GM21786 (cell line): ENCODE measurements at regions not wholly inside any gene's neighbourhood (a gene's known extent, or its start where the extent isn't known, plus 50 kb on each side); places are given as distances from the start of the nearest gene placed in this dataset.
"Not testable (repeated sequence)": the region's sequence is repeated elsewhere in the genome, so short reads cannot be mapped to it uniquely, and the experiment has no call there.

ENCODE experiments used
- ATAC-seq: cut with Tn5 transposase; IDR thresholded peaks from one replicate; pipeline ENCODE4 v1.9.1; 2021; ENCODE audit not compliant: unreplicated experiment

- ATAC-seq, result no peak
Measured at GRCh38 chr6:19370831-19371230, 466.3 kb upstream of the ID4 start.

- ATAC-seq, result no peak
Measured at GRCh38 chr6:19375613-19376012, 461.6 kb upstream of the ID4 start.

GRCh38 chr6:19377722-19378121, 459.4 kb upstream of the ID4 start:
- ATAC-seq, result no peak

GRCh38 chr6:19380293-19380692, 456.9 kb upstream of the ID4 start:
- ATAC-seq, result no peak

- no peak for ATAC-seq
Measured at GRCh38 chr6:19382676-19383075, 454.5 kb upstream of the ID4 start.

- no peak for ATAC-seq
Measured at GRCh38 chr6:19391926-19392325, 445.2 kb upstream of the ID4 start.

- no peak for ATAC-seq
Measured at GRCh38 chr6:19394051-19394450, 443.1 kb upstream of the ID4 start.

GRCh38 chr6:19394687-19395086, 442.5 kb upstream of the ID4 start:
- no peak for ATAC-seq

- ATAC-seq, result no peak
Measured at GRCh38 chr6:19395316-19395715, 441.9 kb upstream of the ID4 start.

- ATAC-seq, result no peak
Measured at GRCh38 chr6:19399406-19399805, 437.8 kb upstream of the ID4 start.

- not testable (repeated sequence) for ATAC-seq
Measured at GRCh38 chr6:19404884-19405283, 432.3 kb upstream of the ID4 start.

GRCh38 chr6:19408331-19408730, 428.8 kb upstream of the ID4 start:
- ATAC-seq, result no peak

GRCh38 chr6:19410481-19410880, 426.7 kb upstream of the ID4 start:
- ATAC-seq, result no peak

- no peak for ATAC-seq
Measured at GRCh38 chr6:19413323-19413722, 423.8 kb upstream of the ID4 start.

- ATAC-seq, result no peak
Measured at GRCh38 chr6:19415605-19416326, 421.4 kb upstream of the ID4 start.

GRCh38 chr6:19416811-19417210, 420.4 kb upstream of the ID4 start:
- ATAC-seq, result no peak

GRCh38 chr6:19417713-19418112, 419.5 kb upstream of the ID4 start:
- no peak for ATAC-seq

- ATAC-seq, result no peak
Measured at GRCh38 chr6:19424853-19425252, 412.3 kb upstream of the ID4 start.

- ATAC-seq, result no peak
Measured at GRCh38 chr6:19427548-19427947, 409.6 kb upstream of the ID4 start.

- no peak for ATAC-seq
Measured at GRCh38 chr6:19432966-19433498, 404.1 kb upstream of the ID4 start.

- no peak for ATAC-seq
Measured at GRCh38 chr6:19434065-19434464, 403.1 kb upstream of the ID4 start.

GRCh38 chr6:19435755-19436154, 401.4 kb upstream of the ID4 start:
- ATAC-seq, result no peak
